HG02852 (cell line): ENCODE measurements at regions not wholly inside any gene's neighbourhood (a gene's known extent, or its start where the extent isn't known, plus 50 kb on each side); places are given as distances from the start of the nearest gene placed in this dataset.
"Not testable (repeated sequence)": the region's sequence is repeated elsewhere in the genome, so short reads cannot be mapped to it uniquely, and the experiment has no call there.

ENCODE experiments used
- ATAC-seq: cut with Tn5 transposase; IDR thresholded peaks from one replicate; pipeline ENCODE4 v1.9.1; 2021; ENCODE audit warnings: mild to moderate bottlenecking, moderate library complexity; ENCODE audit not compliant: unreplicated experiment

- ATAC-seq: no peak
Measured at GRCh38 chr4:112940336-112940735, 109.1 kb upstream of the ANK2 start.

DNA sequence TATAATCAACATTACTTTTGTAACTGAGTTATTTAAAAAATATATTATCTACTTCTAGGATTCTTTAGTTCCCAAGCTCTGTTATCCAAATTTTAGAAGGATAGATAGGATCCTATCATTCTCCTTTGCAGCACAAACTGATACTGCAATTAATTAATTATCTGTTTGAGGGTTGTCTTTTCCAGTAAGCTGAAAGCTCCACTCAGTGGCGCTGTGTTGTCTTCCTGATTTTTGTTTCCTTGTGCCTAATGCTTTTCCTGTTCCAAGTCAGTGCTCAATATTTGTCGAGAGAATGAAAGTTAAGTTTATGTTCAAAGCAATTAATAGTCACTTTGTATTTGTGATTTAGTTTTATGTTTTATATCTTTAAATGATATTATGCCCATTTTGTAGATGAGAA, 107.4 kb upstream of the ANK2 start:
- no peak for ATAC-seq

- no peak for ATAC-seq
Measured at GRCh38 chr4:112942997-112943396, 106.5 kb upstream of the ANK2 start.

DNA sequence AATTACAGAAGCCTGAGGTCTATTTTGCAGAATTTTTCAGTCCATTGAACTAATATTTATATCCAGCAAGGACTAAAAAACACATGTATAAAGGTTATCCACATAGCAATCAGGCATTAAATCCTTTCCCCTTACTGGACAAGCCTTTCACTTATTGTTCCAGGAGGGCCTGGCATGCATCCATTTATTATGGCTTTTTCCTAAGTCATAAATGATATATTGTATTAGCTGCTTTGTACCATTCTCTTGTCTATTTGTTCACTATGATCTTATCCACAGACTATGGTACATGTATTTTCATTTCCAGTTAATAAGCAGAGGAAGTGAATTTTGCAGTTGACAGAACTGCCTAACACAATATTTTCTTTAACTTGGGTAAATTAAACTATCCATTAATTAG, 105.4 kb upstream of the ANK2 start:
- no peak for ATAC-seq

DNA sequence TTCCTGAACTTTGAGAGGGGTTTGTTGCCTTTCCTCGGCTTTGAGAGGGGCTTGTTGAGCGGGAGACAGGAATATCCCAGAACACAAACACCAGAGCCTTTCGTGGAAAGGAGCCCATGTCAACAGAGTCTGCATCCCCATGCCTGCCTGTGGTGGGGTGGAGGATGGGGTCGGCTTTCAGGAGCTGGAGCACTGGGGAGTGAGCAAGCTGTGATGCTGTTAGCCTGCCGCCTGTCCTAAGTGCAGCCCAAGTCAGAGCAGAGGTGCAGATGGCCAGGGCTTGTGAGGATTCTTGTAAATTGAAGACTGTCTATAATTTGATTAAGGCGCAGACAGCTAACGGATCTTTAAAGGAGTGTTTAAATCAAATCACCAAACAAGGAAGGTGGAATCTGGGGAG, 103.3 kb upstream of the ANK2 start:
- no peak for ATAC-seq

- ATAC-seq: no peak
Measured at GRCh38 chr4:112947616-112948015, 101.8 kb upstream of the ANK2 start.

GRCh38 chr4:112951362-112952312, 97.8 kb upstream of the ANK2 start:
- no peak for ATAC-seq

- ATAC-seq: no peak
Measured at GRCh38 chr4:112952313-112952700, 97.1 kb upstream of the ANK2 start.

- ATAC-seq: no peak
Measured at GRCh38 chr4:112953262-112953661, 96.2 kb upstream of the ANK2 start.

GRCh38 chr4:112954286-112954685, 95.2 kb upstream of the ANK2 start:
- ATAC-seq: no peak

- no peak for ATAC-seq
Measured at GRCh38 chr4:112956484-112956896, 93.0 kb upstream of the ANK2 start.

- not testable (repeated sequence) for ATAC-seq
Measured at GRCh38 chr4:112957764-112958163, 91.7 kb upstream of the ANK2 start.

- ATAC-seq: no peak
Measured at GRCh38 chr4:112966701-112967488, 82.6 kb upstream of the ANK2 start.

- ATAC-seq: no peak
Measured at GRCh38 chr4:112968451-112969159, 80.8 kb upstream of the ANK2 start.

DNA sequence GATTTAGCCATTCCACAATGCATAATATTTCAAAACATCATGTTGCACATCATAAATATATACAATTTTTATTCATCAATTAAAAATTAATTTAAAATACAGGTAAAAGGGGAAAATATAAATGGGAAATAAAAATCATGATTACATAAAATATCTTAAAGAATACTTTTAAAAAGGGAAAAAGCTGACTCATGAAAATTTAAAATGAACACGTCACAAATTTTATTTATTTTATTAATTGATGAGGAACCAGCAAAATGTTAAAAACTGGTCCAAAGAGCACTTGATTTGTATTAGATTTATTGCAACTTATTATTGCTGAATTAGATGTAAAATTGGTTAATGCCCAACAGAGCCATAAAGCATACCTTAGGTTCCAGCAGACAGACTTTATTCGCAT, 78.5 kb upstream of the ANK2 start:
- ATAC-seq: no peak

- no peak for ATAC-seq
Measured at GRCh38 chr4:112973750-112974251, 75.7 kb upstream of the ANK2 start.

DNA sequence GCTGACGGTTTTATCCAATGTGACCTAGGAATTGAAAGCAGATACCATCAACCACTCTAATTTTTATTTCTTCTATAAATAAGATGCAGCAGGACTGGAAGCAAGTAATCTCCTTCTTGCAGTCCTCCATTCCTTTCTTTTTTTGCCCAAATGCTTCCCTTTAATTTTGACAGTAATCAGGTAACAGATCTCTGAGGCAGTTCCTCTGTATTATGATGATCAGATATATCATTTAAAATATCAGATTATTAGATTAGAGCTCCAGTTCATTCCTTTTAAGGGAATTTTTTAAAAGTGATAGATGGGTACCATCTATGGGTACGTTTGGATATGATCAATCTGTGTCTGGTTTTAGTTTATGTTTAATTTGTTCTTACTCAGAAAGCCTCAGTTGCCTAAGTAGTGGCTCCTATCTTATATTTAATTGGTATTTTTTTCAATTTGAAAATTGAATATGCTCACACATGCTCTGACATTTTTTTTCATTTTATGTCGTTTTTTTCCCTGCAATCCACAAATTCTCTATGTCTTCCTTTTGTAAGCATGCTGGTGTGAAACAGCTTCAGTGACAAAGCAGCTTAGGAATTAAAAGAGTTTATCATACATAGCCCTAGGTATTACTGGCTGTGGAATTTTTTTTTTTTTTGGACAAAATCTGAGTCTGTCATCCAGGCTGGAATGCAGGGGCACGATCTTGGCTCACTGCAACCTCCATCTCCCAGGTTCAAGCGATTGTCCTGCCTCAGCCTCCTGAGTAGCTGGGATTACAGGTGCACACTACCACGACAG, 73.7 kb upstream of the ANK2 start:
- ATAC-seq: no peak

GRCh38 chr4:112978691-112979472, 70.6 kb upstream of the ANK2 start:
- ATAC-seq: no peak

DNA sequence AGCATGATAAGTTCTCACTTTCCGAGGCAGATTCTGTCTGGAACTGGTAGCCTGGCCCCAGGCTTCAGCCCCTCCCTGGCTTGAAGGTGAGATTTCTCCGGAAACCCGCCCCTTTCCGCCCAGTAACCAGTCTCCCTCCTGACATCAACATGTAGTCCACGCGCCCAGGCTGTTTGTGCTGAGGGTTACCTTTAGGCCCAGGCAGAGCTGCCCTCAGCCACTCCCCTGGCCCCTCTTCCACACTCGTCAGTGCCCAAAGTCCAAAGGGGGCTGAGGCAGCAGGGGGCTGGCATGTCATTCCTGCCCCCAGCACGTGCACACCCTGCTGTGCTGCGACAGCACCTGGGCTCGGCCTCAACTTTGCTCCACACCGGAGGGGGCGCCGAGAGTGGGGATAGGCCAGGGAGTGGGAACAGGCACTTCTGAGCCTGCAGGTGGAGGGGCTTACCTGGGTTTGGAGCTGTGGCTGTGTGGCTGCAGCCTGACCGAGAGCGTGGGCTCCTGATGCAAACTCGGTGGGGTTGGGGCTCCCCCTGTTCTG, 69.5 kb upstream of the ANK2 start:
- no peak for ATAC-seq
